ENCODE measurements at regions not wholly inside any gene's neighbourhood (a gene's known extent, or its start where the extent isn't known, plus 50 kb on each side); places are given as distances from the start of the nearest gene placed in this dataset.

DNA sequence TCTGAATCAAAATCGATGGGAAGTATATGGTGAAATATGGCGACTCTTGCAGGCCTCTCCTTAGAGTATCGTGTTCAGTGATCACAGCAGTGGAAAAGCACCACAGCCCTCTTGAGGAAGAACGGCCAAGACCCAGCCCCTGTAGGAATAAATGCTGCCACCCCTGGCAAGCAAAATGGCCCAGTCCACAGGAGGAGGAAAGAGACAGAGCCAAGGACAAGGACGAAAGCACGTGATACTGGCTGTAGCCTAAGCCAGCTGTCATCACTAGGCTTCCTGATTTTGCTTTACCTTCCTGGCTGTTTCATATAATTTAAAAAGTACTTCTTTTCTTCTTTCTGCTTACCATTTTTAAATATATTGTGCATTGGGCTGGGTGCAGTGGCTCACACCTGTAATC is 395.0 kb upstream of the SHH start:
- no peak for DNase-seq
- Mint-ChIP-seq H3K4me3 (ENCODE audit: low read depth, unreplicated experiment) (no peak overlapping the region), H3K4me1 (ENCODE audit: low read depth, unreplicated experiment) (no peaks in the 10 kb centered on the region), H3K27me3 (ENCODE audit: unreplicated experiment) (peaks cover 36% of the 10 kb centered on the region), H3K36me3 (ENCODE audit: insufficient read depth, unreplicated experiment) (no peaks in the 10 kb centered on the region), H3K27ac (ENCODE audit: unreplicated experiment) (no peak overlapping the region), H3K9me3 (ENCODE audit: low read depth, unreplicated experiment) (no peaks in the 10 kb centered on the region)
- TF ChIP-seq, protein P1, sequence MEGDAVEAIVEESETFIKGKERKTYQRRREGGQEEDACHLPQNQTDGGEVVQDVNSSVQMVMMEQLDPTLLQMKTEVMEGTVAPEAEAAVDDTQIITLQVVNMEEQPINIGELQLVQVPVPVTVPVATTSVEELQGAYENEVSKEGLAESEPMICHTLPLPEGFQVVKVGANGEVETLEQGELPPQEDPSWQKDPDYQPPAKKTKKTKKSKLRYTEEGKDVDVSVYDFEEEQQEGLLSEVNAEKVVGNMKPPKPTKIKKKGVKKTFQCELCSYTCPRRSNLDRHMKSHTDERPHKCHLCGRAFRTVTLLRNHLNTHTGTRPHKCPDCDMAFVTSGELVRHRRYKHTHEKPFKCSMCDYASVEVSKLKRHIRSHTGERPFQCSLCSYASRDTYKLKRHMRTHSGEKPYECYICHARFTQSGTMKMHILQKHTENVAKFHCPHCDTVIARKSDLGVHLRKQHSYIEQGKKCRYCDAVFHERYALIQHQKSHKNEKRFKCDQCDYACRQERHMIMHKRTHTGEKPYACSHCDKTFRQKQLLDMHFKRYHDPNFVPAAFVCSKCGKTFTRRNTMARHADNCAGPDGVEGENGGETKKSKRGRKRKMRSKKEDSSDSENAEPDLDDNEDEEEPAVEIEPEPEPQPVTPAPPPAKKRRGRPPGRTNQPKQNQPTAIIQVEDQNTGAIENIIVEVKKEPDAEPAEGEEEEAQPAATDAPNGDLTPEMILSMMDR (IDR thresholded peaks at IDR 0.05; ENCODE audit: unreplicated experiment): no peak
- CTCF ChIA-PET: interaction anchor here (0.6 kb wide), 1 partner anchor 630 kb away, joined by 10 read pairs; no protein-coding TSS in a partner anchor
- intact Hi-C loops (cut with micrococcal nuclease; ENCODE audit: unreplicated experiment): no loop called here
- no TSS peak for BruUV-seq (replicated peaks)

DNA sequence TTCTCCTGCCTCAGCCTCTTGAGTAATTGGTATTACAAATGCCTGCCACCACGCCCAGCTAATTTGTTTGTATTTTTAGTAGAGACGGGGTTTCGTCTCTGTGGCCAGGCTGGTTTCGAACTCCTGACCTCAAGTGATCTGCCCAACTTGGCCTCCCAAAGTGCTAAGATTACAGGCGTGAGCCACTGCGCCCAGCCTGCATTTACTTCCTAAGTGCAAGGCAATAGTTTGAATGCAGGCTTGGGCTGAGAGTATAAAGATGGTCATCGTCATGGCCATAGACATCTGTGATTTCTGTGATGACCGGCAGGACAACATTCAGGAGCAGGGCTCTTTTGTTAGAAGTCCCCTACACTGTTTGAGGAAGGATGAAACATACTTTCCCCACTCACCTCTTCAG is 393.9 kb upstream of the SHH start:
- DNase-seq: no peak
- Mint-ChIP-seq H3K27ac (ENCODE audit: unreplicated experiment) (no peak overlapping the region), H3K36me3 (ENCODE audit: insufficient read depth, unreplicated experiment) (no peaks in the 10 kb centered on the region), H3K4me3 (ENCODE audit: low read depth, unreplicated experiment) (no peak overlapping the region), H3K9me3 (ENCODE audit: low read depth, unreplicated experiment) (no peaks in the 10 kb centered on the region), H3K4me1 (ENCODE audit: low read depth, unreplicated experiment) (no peaks in the 10 kb centered on the region), H3K27me3 (ENCODE audit: unreplicated experiment) (peaks cover 36% of the 10 kb centered on the region)
- CTCF ChIA-PET: no interaction called here
- BruUV-seq (replicated peaks): no TSS peak
- TF ChIP-seq, protein P1 (IDR thresholded peaks at IDR 0.05; ENCODE audit: unreplicated experiment): no peak
- intact Hi-C loops (cut with micrococcal nuclease; ENCODE audit: unreplicated experiment): no loop called here

DNA sequence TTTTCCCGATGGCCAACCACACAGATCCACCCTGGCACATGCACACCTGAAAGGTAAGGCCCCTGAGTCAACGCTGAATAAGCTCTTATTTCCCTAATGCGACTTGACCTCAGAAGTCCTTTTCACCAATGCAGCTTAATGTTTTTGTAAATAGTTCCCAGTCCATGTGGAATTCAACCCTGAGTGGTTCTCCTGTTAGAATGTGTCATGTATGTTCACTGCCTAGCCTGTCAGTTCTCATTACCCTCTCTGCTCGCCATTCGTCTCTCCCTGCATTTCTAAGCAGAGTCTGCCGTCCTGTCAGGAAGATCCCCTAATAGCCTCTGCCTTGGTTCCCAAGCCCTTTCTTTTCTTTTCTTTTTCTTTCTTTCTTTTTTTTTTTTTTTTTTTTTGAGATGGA is 392.6 kb upstream of the SHH start:
- CTCF ChIA-PET: no interaction called here
- intact Hi-C loops (cut with micrococcal nuclease; ENCODE audit: unreplicated experiment): no loop called here
- Mint-ChIP-seq H3K36me3 (ENCODE audit: insufficient read depth, unreplicated experiment) (no peaks in the 10 kb centered on the region), H3K9me3 (ENCODE audit: low read depth, unreplicated experiment) (no peaks in the 10 kb centered on the region), H3K27me3 (ENCODE audit: unreplicated experiment) (peaks cover 45% of the 10 kb centered on the region), H3K27ac (ENCODE audit: unreplicated experiment) (no peak overlapping the region), H3K4me1 (ENCODE audit: low read depth, unreplicated experiment) (no peaks in the 10 kb centered on the region), H3K4me3 (ENCODE audit: low read depth, unreplicated experiment) (no peak overlapping the region)
- TF ChIP-seq, protein P1 (IDR thresholded peaks at IDR 0.05; ENCODE audit: unreplicated experiment): no peak
- DNase-seq: no peak
- BruUV-seq (replicated peaks): no TSS peak

DNA sequence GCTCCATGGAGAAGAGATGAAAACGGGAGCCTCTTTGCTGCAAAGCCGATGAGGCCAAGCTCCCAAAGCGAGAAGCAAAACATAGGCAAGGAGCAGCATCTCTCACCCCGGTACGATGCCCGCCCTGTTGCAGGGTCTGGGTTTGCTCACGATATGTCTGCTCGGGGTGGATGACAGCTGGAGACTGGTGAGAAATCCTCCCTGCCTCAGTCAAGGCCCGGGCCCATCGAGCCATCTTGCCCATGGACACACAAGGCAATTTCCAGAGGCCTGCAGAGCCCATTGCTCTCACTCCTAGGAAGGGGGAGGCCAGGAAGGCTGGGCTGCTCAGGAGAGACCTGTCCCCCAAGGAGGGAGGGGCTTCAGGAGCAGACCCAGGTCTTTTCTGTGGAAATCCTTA is 391.7 kb upstream of the SHH start:
- BruUV-seq (replicated peaks): no TSS peak
- Mint-ChIP-seq H3K9me3 (ENCODE audit: low read depth, unreplicated experiment) (no peaks in the 10 kb centered on the region), H3K4me3 (ENCODE audit: low read depth, unreplicated experiment) (no peak overlapping the region), H3K27me3 (ENCODE audit: unreplicated experiment) (peaks cover 45% of the 10 kb centered on the region), H3K27ac (ENCODE audit: unreplicated experiment) (no peak overlapping the region), H3K36me3 (ENCODE audit: insufficient read depth, unreplicated experiment) (no peaks in the 10 kb centered on the region), H3K4me1 (ENCODE audit: low read depth, unreplicated experiment) (no peaks in the 10 kb centered on the region)
- DNase-seq: no peak
- TF ChIP-seq, protein P1 (IDR thresholded peaks at IDR 0.05; ENCODE audit: unreplicated experiment): no peak
- CTCF ChIA-PET: no interaction called here
- intact Hi-C loops (cut with micrococcal nuclease; ENCODE audit: unreplicated experiment): no loop called here

DNA sequence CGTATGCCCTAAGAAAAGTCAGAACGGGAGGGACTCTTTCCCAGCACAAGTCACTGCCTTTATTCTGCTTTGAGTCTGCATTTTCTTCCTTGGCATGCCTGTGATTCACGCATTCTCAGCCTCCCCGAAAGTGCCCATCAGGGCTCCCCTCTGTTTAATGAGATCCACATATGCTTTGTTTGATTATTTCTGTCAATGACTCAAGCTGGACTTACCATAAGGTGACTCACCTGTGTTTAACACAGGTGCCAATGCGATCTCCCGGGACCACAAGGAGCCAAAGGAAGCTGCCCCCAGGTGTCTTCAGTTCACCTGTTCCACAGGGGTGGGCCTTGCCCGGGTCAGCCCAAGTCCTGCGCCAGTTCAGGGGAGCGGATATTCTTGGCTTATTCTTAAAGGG is 386.0 kb upstream of the SHH start:
- CTCF ChIA-PET: no interaction called here
- Mint-ChIP-seq H3K27ac (ENCODE audit: unreplicated experiment) (no peak overlapping the region), H3K36me3 (ENCODE audit: insufficient read depth, unreplicated experiment) (no peaks in the 10 kb centered on the region), H3K4me1 (ENCODE audit: low read depth, unreplicated experiment) (no peaks in the 10 kb centered on the region), H3K4me3 (ENCODE audit: low read depth, unreplicated experiment) (no peak overlapping the region), H3K27me3 (ENCODE audit: unreplicated experiment) (peaks cover 64% of the 10 kb centered on the region), H3K9me3 (ENCODE audit: low read depth, unreplicated experiment) (no peaks in the 10 kb centered on the region)
- BruUV-seq (replicated peaks): no TSS peak
- no peak for DNase-seq
- intact Hi-C loops (cut with micrococcal nuclease; ENCODE audit: unreplicated experiment): no loop called here
- TF ChIP-seq, protein P1 (IDR thresholded peaks at IDR 0.05; ENCODE audit: unreplicated experiment): no peak
